NT2/D1 (cell line): ENCODE measurements at regions not wholly inside any gene's neighbourhood (a gene's known extent, or its start where the extent isn't known, plus 50 kb on each side); places are given as distances from the start of the nearest gene placed in this dataset.
A peak's percentile ranks its signal among the peaks of the same experiment; 100 is the strongest.

Source experiments
- DNase-seq: peaks from one replicate; pipeline ENCODE4 v3.0.0-alpha.2; 2011; ENCODE audit warnings: low read depth, low spot score
- H3K27me3 ChIP-seq: 2 replicates; pipeline ENCODE4 v1.6.0; 2011; ENCODE audit warnings: mild to moderate bottlenecking; ENCODE audit not compliant: insufficient read length, insufficient read depth
- H3K36me3 ChIP-seq: 2 replicates; pipeline ENCODE4 v1.6.1; 2011; ENCODE audit warnings: mild to moderate bottlenecking, low read length, mixed read lengths; ENCODE audit not compliant: insufficient read depth, insufficient read length
- H3K4me1 ChIP-seq: 2 replicates; pipeline ENCODE4 v1.5.1; 2011; ENCODE audit not compliant: insufficient read depth, insufficient read length
- H3K4me3 ChIP-seq: 2 replicates; pipeline ENCODE4 v1.5.1; 2011; ENCODE audit warnings: low read depth; ENCODE audit not compliant: insufficient read length
- H3K9ac ChIP-seq: 2 replicates; pipeline ENCODE4 v1.6.0; 2011; ENCODE audit warnings: low read depth; ENCODE audit not compliant: insufficient read length
- H3K9me3 ChIP-seq: 2 replicates; pipeline ENCODE4 v1.5.1; 2011; ENCODE audit warnings: mild to moderate bottlenecking, low read length; ENCODE audit not compliant: insufficient read depth
- SUZ12 ChIP-seq: IDR thresholded peaks from 2 replicates; pipeline ENCODE4 v1.6.1; 2011; ENCODE audit not compliant: insufficient read length, insufficient read depth; ENCODE audit errors: extremely low read depth
- YY1 ChIP-seq: IDR thresholded peaks from 2 replicates; pipeline ENCODE4 v1.6.1; 2011; ENCODE audit not compliant: insufficient read length, insufficient read depth
- ZNF274 ChIP-seq: IDR thresholded peaks from 2 replicates; pipeline ENCODE4 v1.6.1; 2011; ENCODE audit warnings: mild to moderate bottlenecking, low read depth, low read length

GRCh38 chrX:111003118-111003517, 92.9 kb upstream of the PAK3 start:
- no peak for TF ChIP-seq YY1
- TF ChIP-seq ZNF274: no peak
- no peak for TF ChIP-seq SUZ12
- Histone ChIP-seq H3K4me3 (no peak overlapping the region), H3K9me3 (no peaks in the 10 kb centered on the region), H3K27me3 (no peaks in the 10 kb centered on the region), H3K36me3 (no peaks in the 10 kb centered on the region), H3K4me1 (no peaks in the 10 kb centered on the region), H3K9ac (no peak overlapping the region)
- no peak for DNase-seq

GRCh38 chrX:110992611-110993010, 103.4 kb upstream of the PAK3 start:
- Histone ChIP-seq H3K27me3 (no peaks in the 10 kb centered on the region), H3K4me3 (no peak overlapping the region), H3K9ac (no peak overlapping the region), H3K9me3 (no peaks in the 10 kb centered on the region), H3K36me3 (no peaks in the 10 kb centered on the region), H3K4me1 (no peaks in the 10 kb centered on the region)
- DNase-seq: peak; percentile 55
- TF ChIP-seq YY1 (no peak), ZNF274 (no peak), SUZ12 (no peak)

- Histone ChIP-seq H3K36me3 (no peaks in the 10 kb centered on the region), H3K4me1 (no peaks in the 10 kb centered on the region), H3K9me3 (no peaks in the 10 kb centered on the region), H3K9ac (no peak overlapping the region), H3K27me3 (no peaks in the 10 kb centered on the region), H3K4me3 (no peak overlapping the region)
- DNase-seq: no peak
- TF ChIP-seq SUZ12 (no peak), YY1 (no peak), ZNF274 (no peak)
These were observed 106.1 kb upstream of the PAK3 start for GRCh38 chrX:110989869-110990268.

- no peaks in the 10 kb centered on the region for H3K36me3 ChIP-seq
- H3K4me1 ChIP-seq: no peaks in the 10 kb centered on the region
- no peak for TF ChIP-seq ZNF274
- TF ChIP-seq YY1: no peak
- no peak for TF ChIP-seq SUZ12
- H3K4me3 ChIP-seq: no peak overlapping the region
- no peak overlapping the region for H3K9ac ChIP-seq
- DNase-seq: no peak
- H3K27me3 ChIP-seq: no peaks in the 10 kb centered on the region
- H3K9me3 ChIP-seq: no peaks in the 10 kb centered on the region
These were observed 106.5 kb upstream of the PAK3 start for GRCh38 chrX:110989447-110989846.

- DNase-seq: no peak
- Histone ChIP-seq H3K9ac (no peak overlapping the region), H3K4me1 (no peaks in the 10 kb centered on the region), H3K27me3 (no peaks in the 10 kb centered on the region), H3K4me3 (no peak overlapping the region), H3K9me3 (no peaks in the 10 kb centered on the region), H3K36me3 (no peaks in the 10 kb centered on the region)
- TF ChIP-seq ZNF274: no peak
- no peak for TF ChIP-seq SUZ12
These were observed 108.7 kb upstream of the PAK3 start for GRCh38 chrX:110987292-110987691.

- no peak for DNase-seq
- Histone ChIP-seq H3K4me3 (no peak overlapping the region), H3K27me3 (no peaks in the 10 kb centered on the region), H3K9me3 (no peaks in the 10 kb centered on the region), H3K36me3 (no peaks in the 10 kb centered on the region), H3K9ac (no peak overlapping the region), H3K4me1 (no peaks in the 10 kb centered on the region)
- no peak for TF ChIP-seq ZNF274
- no peak for TF ChIP-seq YY1
- TF ChIP-seq SUZ12: no peak
These were observed 110.5 kb upstream of the PAK3 start for GRCh38 chrX:110985470-110985869.

- Histone ChIP-seq H3K4me1 (no peaks in the 10 kb centered on the region), H3K4me3 (no peak overlapping the region), H3K27me3 (no peaks in the 10 kb centered on the region), H3K9me3 (no peaks in the 10 kb centered on the region), H3K36me3 (no peaks in the 10 kb centered on the region), H3K9ac (no peak overlapping the region)
- DNase-seq: no peak
- no peak for TF ChIP-seq SUZ12
- no peak for TF ChIP-seq ZNF274
These were observed 113.0 kb upstream of the PAK3 start for GRCh38 chrX:110983024-110983423.

GRCh38 chrX:110966839-110967238, 129.2 kb upstream of the PAK3 start:
- Histone ChIP-seq H3K27me3 (no peaks in the 10 kb centered on the region), H3K4me1 (no peaks in the 10 kb centered on the region), H3K36me3 (no peaks in the 10 kb centered on the region), H3K9ac (no peak overlapping the region), H3K4me3 (no peak overlapping the region), H3K9me3 (no peaks in the 10 kb centered on the region)
- DNase-seq: no peak
- TF ChIP-seq ZNF274: no peak
- no peak for TF ChIP-seq YY1
- TF ChIP-seq SUZ12: no peak
